ENCODE measurements at regions not wholly inside any gene's neighbourhood (a gene's known extent, or its start where the extent isn't known, plus 50 kb on each side); places are given as distances from the start of the nearest gene placed in this dataset.

- no peak for DNase-seq (ENCODE audit: low read depth in 1 of 2, low spot score in 1 of 2)
- Histone ChIP-seq H3K4me3 (no peak overlapping the region), H3K9me3 (ENCODE audit: low read depth) (no peaks in the 10 kb centered on the region), H3K27me3 (no peaks in the 10 kb centered on the region), H3K27ac (no peak overlapping the region), H3K4me1 (ENCODE audit: low read depth) (peaks cover 4% of the 10 kb centered on the region), H3K36me3 (no peaks in the 10 kb centered on the region)
- no peak for TF ChIP-seq CTCF (IDR thresholded peaks at IDR 0.05; ENCODE audit: low read depth, low read length)
These were observed 131.9 kb downstream of the ANXA5 start for GRCh38 chr4:121564840-121565375.

- H3K36me3 ChIP-seq: no peaks in the 10 kb centered on the region
- no peaks in the 10 kb centered on the region for H3K9me3 ChIP-seq (ENCODE audit: low read depth)
- TF ChIP-seq CTCF (IDR thresholded peaks at IDR 0.05; ENCODE audit: low read depth, low read length): no peak
- no peak overlapping the region for H3K27ac ChIP-seq
- DNase-seq (ENCODE audit: low read depth in 1 of 2, low spot score in 1 of 2): no peak
- peaks cover 4% of the 10 kb centered on the region for H3K4me1 ChIP-seq (ENCODE audit: low read depth)
- H3K4me3 ChIP-seq: no peak overlapping the region
- no peaks in the 10 kb centered on the region for H3K27me3 ChIP-seq
These were observed 134.0 kb downstream of the ANXA5 start for GRCh38 chr4:121562811-121563210.

GRCh38 chr4:121555315-121556107 lies 141.3 kb downstream of the ANXA5 start:
- no peak overlapping the region for H3K4me3 ChIP-seq
- no peaks in the 10 kb centered on the region for H3K9me3 ChIP-seq (ENCODE audit: low read depth)
- peak in 1 of 2 donors; percentile 2 for DNase-seq (ENCODE audit: low read depth in 1 of 2, low spot score in 1 of 2)
- no peaks in the 10 kb centered on the region for H3K27me3 ChIP-seq
- H3K27ac ChIP-seq: no peak overlapping the region
- TF ChIP-seq CTCF (IDR thresholded peaks at IDR 0.05; ENCODE audit: low read depth, low read length): no peak
- H3K4me1 ChIP-seq (ENCODE audit: low read depth): no peaks in the 10 kb centered on the region
- H3K36me3 ChIP-seq: no peaks in the 10 kb centered on the region

- H3K27ac ChIP-seq: no peak overlapping the region
These were observed 142.4 kb downstream of the ANXA5 start for GRCh38 chr4:121554382-121554781.

GRCh38 chr4:121551881-121552280 lies 144.9 kb downstream of the ANXA5 start:
- H3K4me1 ChIP-seq (ENCODE audit: low read depth): no peaks in the 10 kb centered on the region
- no peak overlapping the region for H3K4me3 ChIP-seq
- TF ChIP-seq CTCF (IDR thresholded peaks at IDR 0.05; ENCODE audit: low read depth, low read length): no peak
- H3K9me3 ChIP-seq (ENCODE audit: low read depth): no peaks in the 10 kb centered on the region
- H3K36me3 ChIP-seq: no peaks in the 10 kb centered on the region
- H3K27ac ChIP-seq: no peak overlapping the region
- DNase-seq (ENCODE audit: low read depth in 1 of 2, low spot score in 1 of 2): peak in 1 of 2 donors; percentile 1
- no peaks in the 10 kb centered on the region for H3K27me3 ChIP-seq

More at GRCh38 chr4:121554382-121554781, 142.4 kb downstream of the ANXA5 start:
- Histone ChIP-seq H3K36me3 (no peaks in the 10 kb centered on the region), H3K4me3 (no peak overlapping the region), H3K9me3 (ENCODE audit: low read depth) (no peaks in the 10 kb centered on the region), H3K27me3 (no peaks in the 10 kb centered on the region), H3K4me1 (ENCODE audit: low read depth) (no peaks in the 10 kb centered on the region)
- DNase-seq (ENCODE audit: low read depth in 1 of 2, low spot score in 1 of 2): peak in 1 of 2 donors; percentile 7
- TF ChIP-seq CTCF (IDR thresholded peaks at IDR 0.05; ENCODE audit: low read depth, low read length): no peak

Measured in cardiac muscle cell (in vitro differentiated cells and primary cell).